Heart left ventricle (tissue), 13 donors: ENCODE measurements at regions not wholly inside any gene's neighbourhood (a gene's known extent, or its start where the extent isn't known, plus 50 kb on each side); places are given as distances from the start of the nearest gene placed in this dataset.

Experiments used
- POLR2A ChIP-seq, 2 donors: fragments of 450-650 bp; IDR thresholded peaks; one replicate each; pipeline ENCODE4 v1.6.1; 2017; ENCODE audit warnings: antibody characterized with exemption in 2 of 2, mild to moderate bottlenecking in 2 of 2, moderate library complexity in 2 of 2
- TF ChIP-seq, protein P1 (sequence below), 12 donors: fragments of 200-600 bp; sonication (generic) in 4 of 12; IDR thresholded peaks; one replicate each; pipeline versions ENCODE4 v1.5.0 to v1.8.0; 2018 to 2022; ENCODE audit warnings: antibody characterized with exemption in 12 of 12, mild to moderate bottlenecking in 5 of 12
- donor health status: ischemic (EF 13 %, LVEDD 7.1; RV severe dilation, severe dysfunction).
- donor health status: DM: no; HTN: yes; CAD: no.
- donor health status: DM: no; HTN: no; CAD: no.
- donor health status: ischemic (EF 25% LVEDD 6.9; RV normal size, moderate dysfunction).
- donor health status: ischemic (EF 25% LVEDD 5.7; RV mildly dilated, moderate dysfunction).
- donor health status: ischemic (EF 35%, LVEDD 5.7; RV mildly dilated, moderate dysfunction).
- donor health status: nonischemic (EF 11% LVEDD 7.7; RV severe dilation, severe dysfunction).
- donor health status: DM: yes; HTN: yes; CAD: no.
- donor health status: PGD.
- donor health status: ischemic (EF 29% LVEDD 5.4; RV normal size, mild dysfunction).
- donor health status: nonischemic (EF 23%, LVEDD 6.1; RV moderate dilation, normal function).

DNA sequence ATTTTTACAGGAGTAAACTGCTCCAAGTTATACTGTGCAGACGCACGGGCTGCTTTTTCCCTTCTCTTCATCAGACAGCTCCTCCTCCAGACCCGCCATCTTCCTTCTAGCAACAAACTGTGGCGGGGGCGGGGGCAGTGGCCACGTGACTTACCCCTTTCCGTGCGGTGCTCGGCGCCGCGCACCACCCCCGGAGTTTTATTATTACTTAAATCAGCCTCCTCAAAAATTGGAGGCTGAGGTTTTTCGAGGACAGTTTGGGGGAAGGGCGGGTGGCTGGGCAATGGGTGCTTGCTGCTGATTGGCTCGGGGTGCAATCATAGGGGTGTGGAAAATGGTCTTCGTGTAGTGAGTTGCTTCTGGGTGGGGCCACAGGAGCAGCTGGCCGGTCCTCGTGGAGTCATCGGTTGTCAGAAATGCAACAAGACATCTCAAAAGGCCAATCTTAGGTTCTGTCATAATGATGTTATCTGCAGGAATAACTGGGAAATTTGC lies 77.1 kb upstream of the MFGE8 start:
- TF ChIP-seq, protein P1, sequence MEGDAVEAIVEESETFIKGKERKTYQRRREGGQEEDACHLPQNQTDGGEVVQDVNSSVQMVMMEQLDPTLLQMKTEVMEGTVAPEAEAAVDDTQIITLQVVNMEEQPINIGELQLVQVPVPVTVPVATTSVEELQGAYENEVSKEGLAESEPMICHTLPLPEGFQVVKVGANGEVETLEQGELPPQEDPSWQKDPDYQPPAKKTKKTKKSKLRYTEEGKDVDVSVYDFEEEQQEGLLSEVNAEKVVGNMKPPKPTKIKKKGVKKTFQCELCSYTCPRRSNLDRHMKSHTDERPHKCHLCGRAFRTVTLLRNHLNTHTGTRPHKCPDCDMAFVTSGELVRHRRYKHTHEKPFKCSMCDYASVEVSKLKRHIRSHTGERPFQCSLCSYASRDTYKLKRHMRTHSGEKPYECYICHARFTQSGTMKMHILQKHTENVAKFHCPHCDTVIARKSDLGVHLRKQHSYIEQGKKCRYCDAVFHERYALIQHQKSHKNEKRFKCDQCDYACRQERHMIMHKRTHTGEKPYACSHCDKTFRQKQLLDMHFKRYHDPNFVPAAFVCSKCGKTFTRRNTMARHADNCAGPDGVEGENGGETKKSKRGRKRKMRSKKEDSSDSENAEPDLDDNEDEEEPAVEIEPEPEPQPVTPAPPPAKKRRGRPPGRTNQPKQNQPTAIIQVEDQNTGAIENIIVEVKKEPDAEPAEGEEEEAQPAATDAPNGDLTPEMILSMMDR (IDR thresholded peaks at IDR 0.05), result no peak
- no peak for TF ChIP-seq POLR2A (IDR thresholded peaks at IDR 0.05)
